HepG2 (cell line): ENCODE measurements at regions not wholly inside any gene's neighbourhood (a gene's known extent, or its start where the extent isn't known, plus 50 kb on each side); places are given as distances from the start of the nearest gene placed in this dataset.

Source experiments
- ATAC-seq: fragments of 200-7000 bp; cut with Tn5 transposase; 3 replicates; pipeline ENCODE4 v1.9.1; 2020; ENCODE audit warnings: mild to moderate bottlenecking, moderate library complexity
- BruUV-seq: library from RNA; stranded (reverse); fragments of 400-500 nt; replicated peaks from 2 replicates; lab custom pipeline; 2021; lab: Mats Ljungman, UMichigan
- CTCF ChIA-PET: fragments of 300-600 bp; formaldehyde crosslinking; extraction: SDS; loops from one replicate; lab custom pipeline; 2021; ENCODE audit warnings: low total read pairs, inconsistent platforms, low intra/inter-chr PET ratio; lab: Yijun Ruan, JAX
- POLR2A ChIA-PET: fragments of 350-600 bp; sonication (Branson Sonifier 250); formaldehyde crosslinking; loops from one replicate; lab custom pipeline; 2020; ENCODE audit warnings: antibody characterized with exemption, inconsistent platforms; lab: Yijun Ruan, JAX
- DNase-seq: peaks from one replicate; pipeline ENCODE4 v3.0.0-alpha.2; 2015; ENCODE audit warnings: low spot score
- FAIRE-seq: peaks from 3 replicates; lab custom pipeline; 2011; peaks lifted over from hg19 to GRCh38; lab: Jason Lieb, UNC
- H2AFZ ChIP-seq: one replicate; pipeline ENCODE4 v1.6.1; 2011; ENCODE audit warnings: low read length, inconsistent platforms
- H3K27ac ChIP-seq: fragments of 300-600 bp; 3 replicates; pipeline ENCODE4 v1.8.0; 2011; ENCODE audit warnings: mixed run types, mild to moderate bottlenecking, mixed read lengths, low read length, inconsistent platforms; ENCODE audit not compliant: insufficient read depth; ENCODE audit errors: extremely low read length
- H3K27me3 ChIP-seq, 2 experiments: fragments of 200-600 bp in 1 of 2; 2 replicates in 1 of 2; 3 replicates in 1 of 2; pipeline versions ENCODE4 v1.6.0 to v1.8.0; 2011; ENCODE audit warnings: low read length in 2 of 2, mild to moderate bottlenecking in 2 of 2, moderate library complexity in 2 of 2, inconsistent platforms in 1 of 2; ENCODE audit not compliant: insufficient read depth in 2 of 2, control insufficient read depth in 1 of 2
- H3K36me3 ChIP-seq, 2 experiments: fragments of 200-600 bp in 1 of 2; replicated peaks in 1 of 2; 2 replicates in 1 of 2; 3 replicates in 1 of 2; pipeline versions ENCODE4 v1.5.1 to v1.8.0; 2011; ENCODE audit warnings: low read length in 2 of 2, inconsistent platforms in 1 of 2; ENCODE audit not compliant: insufficient read depth in 2 of 2, control insufficient read depth in 1 of 2
- H3K4me1 ChIP-seq: 2 replicates; pipeline ENCODE4 v1.5.1; 2012; ENCODE audit warnings: low read length, inconsistent platforms; ENCODE audit not compliant: insufficient read depth
- H3K4me2 ChIP-seq: 2 replicates; pipeline ENCODE4 v1.6.0; 2011; ENCODE audit warnings: low read depth, low read length, inconsistent platforms
- H3K4me3 ChIP-seq, 3 experiments: fragments of 200-600 bp in 1 of 3; sonication (generic), shearing (Covaris generic) in 1 of 3; replicated peaks in 1 of 3; 2 replicates each; pipeline ENCODE4 v1.5.1; 2011 to 2016; ENCODE audit warnings: low read length in 3 of 3, inconsistent platforms in 2 of 3, low read depth in 2 of 3, mild to moderate bottlenecking in 2 of 3, control low read depth in 1 of 3, mixed read lengths in 1 of 3; ENCODE audit not compliant: insufficient read depth in 1 of 3
- H3K79me2 ChIP-seq: one replicate; pipeline ENCODE4 v1.6.1; 2011; ENCODE audit warnings: low read length, inconsistent platforms; ENCODE audit not compliant: insufficient read depth
- H3K9ac ChIP-seq: 2 replicates; pipeline ENCODE4 v1.6.0; 2011; ENCODE audit warnings: mild to moderate bottlenecking, low read depth, low read length, inconsistent platforms; ENCODE audit not compliant: insufficient read depth
- H3K9me3 ChIP-seq: 2 replicates; pipeline ENCODE4 v1.5.1; 2012; ENCODE audit warnings: mild to moderate bottlenecking, low read length
- H4K20me1 ChIP-seq: 2 replicates; pipeline ENCODE4 v1.6.0; 2011; ENCODE audit warnings: inconsistent platforms, mild to moderate bottlenecking, low read length, moderate library complexity; ENCODE audit not compliant: insufficient read depth
- GABPB1 ChIP-seq: IDR thresholded peaks from 2 replicates; pipeline ENCODE4 v1.6.1; 2016; ENCODE audit warnings: mild to moderate bottlenecking, missing genetic modification reagents, moderate library complexity, missing compliant biosample characterization
- GMEB2 ChIP-seq: IDR thresholded peaks from 2 replicates; pipeline ENCODE4 v1.6.1; 2016; ENCODE audit warnings: missing biosample characterization, missing genetic modification reagents, low read depth
- IRF1 ChIP-seq: sonication (generic); formaldehyde crosslinking; IDR thresholded peaks from 2 replicates; pipeline ENCODE4 v1.4.0; 2020; ENCODE audit warnings: low read depth, mild to moderate bottlenecking, missing genetic modification reagents
- MEIS1 ChIP-seq: sonication (generic); formaldehyde crosslinking; IDR thresholded peaks from 2 replicates; pipeline ENCODE4 v1.9.0; 2021; ENCODE audit warnings: mild to moderate bottlenecking, missing genetic modification reagents, moderate library complexity, borderline replicate concordance
- TERF1 ChIP-seq: sonication (generic); formaldehyde crosslinking; IDR thresholded peaks from 2 replicates; pipeline ENCODE4 v1.8.0; 2022; ENCODE audit warnings: mild to moderate bottlenecking, missing genetic modification reagents, moderate library complexity
- ZNF800 ChIP-seq: sonication (generic); formaldehyde crosslinking; IDR thresholded peaks from 2 replicates; pipeline ENCODE4 v1.4.0; 2020; ENCODE audit warnings: missing genetic modification reagents
- ZNF879 ChIP-seq: sonication (generic); formaldehyde crosslinking; IDR thresholded peaks from 2 replicates; pipeline ENCODE4 v1.8.1; 2023; ENCODE audit warnings: missing genetic modification reagents
- WGBS: methylation state at CpG from one replicate; pipeline ENCODE4 v1.1.6; 2017; ENCODE audit warnings: low lambda C conversion rate; 5-methylcytosine and 5-hydroxymethylcytosine counted together
- in situ Hi-C: cut with HindIII; loops from 2 replicates; pipeline ENCODE4 v1.10.0; 2017; ENCODE audit warnings: low pct_unique_long_range_greater_than_20kb; ENCODE audit not compliant: extremely low pct_ligation_motif_present
- intact Hi-C: fragments of 100-400 bp; cut with micrococcal nuclease; formaldehyde crosslinking; loops from one replicate; pipeline ENCODE4 v1.10.0; 2022; ENCODE audit not compliant: unreplicated experiment

- intact Hi-C loops (no loop called here), in situ Hi-C loops (no loop called here)
- Histone ChIP-seq H3K79me2 (no peaks in the 10 kb centered on the region), H2AFZ (no peak overlapping the region), H3K4me2 (no peak overlapping the region), H3K9me3 (no peaks in the 10 kb centered on the region), H4K20me1 (no peaks in the 10 kb centered on the region), H3K9ac (no peak overlapping the region), H3K27ac (no peak overlapping the region), H3K36me3 (no peaks in the 10 kb centered on the region), H3K4me3 (no peak overlapping the region), H3K27me3 (no peaks in the 10 kb centered on the region; a peak in 1 of 5 replicates), H3K4me1 (peaks cover 15% of the 10 kb centered on the region)
- 21% methylated on average over 2 of the region's 2 CpGs for WGBS
- FAIRE-seq (no peak), DNase-seq (no peak), ATAC-seq (no peak)
- TF ChIP-seq ZNF879 = no peak
- no peak for TF ChIP-seq MEIS1 (CRISPR knock-in tag)
- BruUV-seq = no TSS peak
- CTCF ChIA-PET = no interaction called here
- POLR2A ChIA-PET = no interaction called here
These were observed 63.9 kb upstream of the OSTN start for GRCh38 chr3:191135175-191135574.

- no peaks in the 10 kb centered on the region for H3K9me3 ChIP-seq
- DNase-seq (no peak), ATAC-seq (no peak), FAIRE-seq (no peak)
- 43% methylated on average over 5 of the region's 5 CpGs for WGBS
- in situ Hi-C loops = no loop called here
- no peak for TF ChIP-seq GABPB1 (CRISPR knock-in tag)
- no peak for TF ChIP-seq GMEB2 (CRISPR knock-in tag)
- TF ChIP-seq ZNF800 = no peak
- TF ChIP-seq TERF1 (CRISPR knock-in tag) = no peak
- TF ChIP-seq IRF1 (CRISPR knock-in tag) = no peak
- H3K79me2 ChIP-seq = no peaks in the 10 kb centered on the region
- BruUV-seq = no TSS peak
- H2AFZ ChIP-seq = no peak overlapping the region
- no peaks in the 10 kb centered on the region for H3K27me3 ChIP-seq
- ChIA-PET POLR2A (no interaction called here), CTCF (no interaction called here)
- H3K4me3 ChIP-seq = no peak overlapping the region
- no peaks in the 10 kb centered on the region for H4K20me1 ChIP-seq
- no peak overlapping the region for H3K4me2 ChIP-seq
- H3K36me3 ChIP-seq = no peaks in the 10 kb centered on the region
- peaks cover 29% of the 10 kb centered on the region for H3K4me1 ChIP-seq
- H3K9ac ChIP-seq = no peak overlapping the region
- intact Hi-C loops = no loop called here
- H3K27ac ChIP-seq = no peak overlapping the region
These were observed 65.7 kb upstream of the OSTN start for GRCh38 chr3:191133359-191133758.
